NCI-H2107 (cell line): ENCODE measurements at regions not wholly inside any gene's neighbourhood (a gene's known extent, or its start where the extent isn't known, plus 50 kb on each side); places are given as distances from the start of the nearest gene placed in this dataset.
"Not testable (repeated sequence)": the region's sequence is repeated elsewhere in the genome, so short reads cannot be mapped to it uniquely, and the experiment has no call there.

Experiments used
- DNase-seq: peaks from one replicate; lab custom pipeline; 2025; lab: John Stamatoyannopoulos, UW

- DNase-seq, result no peak
These were observed 649.8 kb upstream of the FSHR start for GRCh38 chr2:49804111-49804510.

GRCh38 chr2:49801898-49802450 is 647.7 kb upstream of the FSHR start:
- no peak for DNase-seq

GRCh38 chr2:49798570-49798969 is 644.3 kb upstream of the FSHR start:
- no peak for DNase-seq

- DNase-seq, result no peak
These were observed 642.0 kb upstream of the FSHR start for GRCh38 chr2:49796266-49796665.

- DNase-seq, result no peak
These were observed 640.1 kb upstream of the FSHR start for GRCh38 chr2:49794396-49794795.

- no peak for DNase-seq
These were observed 634.0 kb upstream of the FSHR start for GRCh38 chr2:49788300-49788699.

GRCh38 chr2:49780949-49781348 is 626.6 kb upstream of the FSHR start:
- no peak for DNase-seq

- no peak for DNase-seq
These were observed 618.1 kb upstream of the FSHR start for GRCh38 chr2:49772299-49772970.

GRCh38 chr2:49770919-49771318 is 616.6 kb upstream of the FSHR start:
- DNase-seq, result no peak

- no peak for DNase-seq
These were observed 613.0 kb upstream of the FSHR start for GRCh38 chr2:49767316-49767715.

GRCh38 chr2:49755777-49756176 is 601.5 kb upstream of the FSHR start:
- DNase-seq, result no peak

GRCh38 chr2:49754381-49754780 is 600.1 kb upstream of the FSHR start:
- no peak for DNase-seq

- DNase-seq, result no peak
These were observed 599.1 kb upstream of the FSHR start for GRCh38 chr2:49753344-49753985.

- DNase-seq, result no peak
These were observed 583.3 kb upstream of the FSHR start for GRCh38 chr2:49737606-49738005.

- DNase-seq, result not testable (repeated sequence)
These were observed 578.6 kb upstream of the FSHR start for GRCh38 chr2:49732924-49733323.

- DNase-seq, result no peak
These were observed 564.9 kb upstream of the FSHR start for GRCh38 chr2:49719241-49719640.

GRCh38 chr2:49715597-49715996 is 561.3 kb upstream of the FSHR start:
- DNase-seq, result no peak

- no peak for DNase-seq
These were observed 560.1 kb upstream of the FSHR start for GRCh38 chr2:49714454-49714853.

GRCh38 chr2:49702740-49703139 is 548.4 kb upstream of the FSHR start:
- no peak for DNase-seq

- DNase-seq, result no peak
These were observed 539.6 kb upstream of the FSHR start for GRCh38 chr2:49693961-49694360.

GRCh38 chr2:49692022-49692421 is 537.7 kb upstream of the FSHR start:
- DNase-seq, result not testable (repeated sequence)

GRCh38 chr2:49687918-49688317 is 533.6 kb upstream of the FSHR start:
- no peak for DNase-seq

GRCh38 chr2:49686897-49687442 is 532.7 kb upstream of the FSHR start:
- DNase-seq, result no peak
